SW 1271 (cell line): ENCODE measurements at regions not wholly inside any gene's neighbourhood (a gene's known extent, or its start where the extent isn't known, plus 50 kb on each side); places are given as distances from the start of the nearest gene placed in this dataset.
"Not testable (repeated sequence)": the region's sequence is repeated elsewhere in the genome, so short reads cannot be mapped to it uniquely, and the experiment has no call there.

Experiments
- DNase-seq, 2 experiments: peaks; one replicate each; lab custom pipeline; 2025; lab: John Stamatoyannopoulos, UW

- DNase-seq, result no peak
These were observed 125.5 kb upstream of the NETO1 start for GRCh38 chr18:72993250-72993649.

- DNase-seq, result no peak
These were observed 123.6 kb upstream of the NETO1 start for GRCh38 chr18:72991379-72991778.

DNA sequence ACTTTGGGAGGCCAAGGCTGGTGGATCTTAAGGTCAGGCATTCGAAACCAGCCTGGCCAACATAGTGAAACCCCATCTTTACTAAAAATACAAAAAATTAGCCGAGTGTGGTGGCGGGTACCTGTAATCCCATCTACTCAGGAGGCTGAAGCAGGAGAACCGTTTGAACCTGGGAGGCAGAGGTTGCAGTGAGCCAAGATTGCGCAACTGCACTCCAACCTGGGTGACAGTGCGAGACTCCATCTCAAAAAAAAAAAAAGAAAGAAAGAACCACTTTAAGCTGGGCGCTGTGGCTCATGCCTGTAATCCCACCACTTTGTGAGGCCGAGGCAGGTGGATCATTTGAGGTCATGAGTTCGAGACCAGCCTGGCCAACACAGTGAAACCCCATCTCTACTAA, 119.8 kb upstream of the NETO1 start:
- not testable (repeated sequence) for DNase-seq

GRCh38 chr18:72986103-72986502, 118.3 kb upstream of the NETO1 start:
- no peak for DNase-seq

- no peak for DNase-seq
These were observed 117.9 kb upstream of the NETO1 start for GRCh38 chr18:72985686-72986085.

- no peak for DNase-seq
These were observed 116.5 kb upstream of the NETO1 start for GRCh38 chr18:72984290-72984689.

- DNase-seq, result no peak
These were observed 106.1 kb upstream of the NETO1 start for GRCh38 chr18:72973841-72974240.

GRCh38 chr18:72965616-72966015, 97.8 kb upstream of the NETO1 start:
- DNase-seq, result no peak

DNA sequence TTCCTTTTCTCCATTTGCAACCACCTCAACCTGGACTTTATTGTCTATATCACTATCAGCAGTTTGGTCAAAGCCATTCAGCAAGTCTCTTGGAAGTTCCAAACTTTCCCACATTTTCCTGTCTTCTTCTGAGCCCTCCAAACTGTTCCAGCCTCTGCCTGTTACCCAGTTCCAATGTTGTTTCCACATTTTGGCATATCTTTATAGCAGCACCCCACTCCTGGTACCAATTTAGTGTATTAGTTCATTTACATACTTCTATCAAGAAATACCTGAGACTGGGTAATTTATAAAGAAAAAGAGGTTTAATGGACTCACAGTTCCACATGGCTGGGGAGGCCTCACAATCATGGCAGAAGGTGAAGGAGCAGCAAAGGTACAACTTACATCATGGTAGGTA, 90.4 kb upstream of the NETO1 start:
- not testable (repeated sequence) for DNase-seq

DNA sequence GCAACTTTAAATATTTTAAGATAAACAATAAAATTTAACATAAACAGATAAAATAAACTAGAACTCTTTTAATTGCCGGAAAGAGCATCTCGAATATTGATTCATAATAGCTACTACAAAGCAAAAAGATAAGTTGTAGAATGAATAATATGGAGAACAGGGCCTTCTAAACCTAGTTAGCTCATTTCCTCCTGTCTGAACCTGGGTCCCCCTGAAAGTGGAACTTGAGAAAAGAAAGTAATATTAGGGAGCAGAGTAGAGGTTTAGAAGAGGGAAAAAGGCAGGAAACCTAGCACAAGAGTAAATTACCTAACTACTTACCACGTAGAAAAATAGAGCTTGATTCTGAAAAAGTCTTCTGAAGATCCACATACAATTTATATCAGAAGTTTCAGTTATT, 80.7 kb upstream of the NETO1 start:
- no peak for DNase-seq

DNA sequence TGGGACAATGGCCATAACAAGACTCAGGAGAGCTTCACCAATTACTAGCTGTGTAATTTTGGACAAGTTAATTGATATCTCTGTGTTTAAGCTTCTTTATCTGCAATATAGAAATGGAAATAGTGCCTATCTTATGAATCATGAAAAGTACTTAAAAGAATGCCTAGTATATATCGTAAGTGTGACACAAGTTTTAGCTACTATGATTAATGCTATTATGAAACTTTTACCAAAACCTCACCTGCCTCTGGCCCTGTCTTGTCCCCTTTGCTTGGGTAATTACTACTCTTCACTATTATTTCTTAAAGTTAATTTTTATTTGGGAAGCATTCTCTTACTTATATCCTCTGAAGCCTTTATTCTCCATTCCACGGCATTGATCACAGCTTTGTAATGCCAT, 75.0 kb upstream of the NETO1 start:
- no peak for DNase-seq

DNA sequence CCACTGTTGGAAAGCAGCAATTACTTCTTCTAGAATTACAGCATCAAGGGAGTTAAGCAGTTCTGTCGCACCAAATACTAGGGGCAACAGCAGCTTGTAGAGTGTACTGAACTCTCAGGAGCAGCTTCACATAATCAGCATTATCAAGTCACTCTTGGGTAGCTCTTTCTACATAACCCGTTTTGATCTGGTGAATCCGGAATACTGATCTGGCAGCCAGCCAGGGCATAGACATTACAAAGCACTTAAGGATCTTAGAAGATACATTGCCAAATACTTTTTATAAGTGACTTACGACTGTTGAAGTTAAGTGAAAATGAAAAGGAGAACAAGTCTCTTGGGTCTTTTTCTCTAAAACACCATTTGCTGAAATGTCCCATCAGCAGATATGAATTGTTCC, 73.2 kb upstream of the NETO1 start:
- no peak for DNase-seq

GRCh38 chr18:72940509-72940908, 72.7 kb upstream of the NETO1 start:
- no peak for DNase-seq

- no peak for DNase-seq
These were observed 68.0 kb upstream of the NETO1 start for GRCh38 chr18:72935744-72936143.

GRCh38 chr18:72922895-72923294, 55.1 kb upstream of the NETO1 start:
- DNase-seq, result no peak
